IMR-90 (cell line): ENCODE measurements at regions not wholly inside any gene's neighbourhood (a gene's known extent, or its start where the extent isn't known, plus 50 kb on each side); places are given as distances from the start of the nearest gene placed in this dataset.

Experiments used
- ATAC-seq: fragments of 200-7000 bp; cut with Tn5 transposase; 2 replicates; pipeline ENCODE4 v1.9.1; 2020; ENCODE audit warnings: low read depth, mild to moderate bottlenecking, moderate library complexity
- BruUV-seq: library from RNA; stranded (reverse); fragments of 400-500 nt; replicated peaks from 2 replicates; lab custom pipeline; 2021; lab: Mats Ljungman, UMichigan
- CTCF ChIA-PET: fragments of 300-600 bp; formaldehyde crosslinking; extraction: SDS; loops from one replicate; lab custom pipeline; 2021; ENCODE audit warnings: antibody characterized with exemption; lab: Yijun Ruan, JAX
- POLR2A ChIA-PET: fragments of 300-600 bp; sonication (Branson Sonifier 250); formaldehyde crosslinking; loops from one replicate; lab custom pipeline; 2022; ENCODE audit warnings: antibody characterized with exemption; ENCODE audit not compliant: unreplicated experiment; lab: Charles Lee
- DNase-seq: peaks from one replicate; pipeline ENCODE4 v3.0.0; 2013
- H2AFZ ChIP-seq: replicated peaks from 2 replicates; pipeline ENCODE3; 2013; ENCODE audit warnings: low read length, mild to moderate bottlenecking; ENCODE audit not compliant: poor library complexity
- H2AK5ac ChIP-seq: 2 replicates; pipeline ENCODE4 v1.6.1; 2013; ENCODE audit warnings: low read depth, low read length, inconsistent platforms
- H2AK9ac ChIP-seq: replicated peaks from 2 replicates; pipeline ENCODE3; 2013; ENCODE audit warnings: mild to moderate bottlenecking, low read depth, low read length, moderate library complexity; ENCODE audit not compliant: poor library complexity
- H2BK120ac ChIP-seq: 2 replicates; pipeline ENCODE4 v1.6.1; 2013; ENCODE audit warnings: low read depth, low read length, inconsistent platforms
- H2BK15ac ChIP-seq: 3 replicates; pipeline ENCODE4 v1.6.1; 2013; ENCODE audit warnings: low read depth, low read length, inconsistent platforms
- H2BK20ac ChIP-seq: 2 replicates; pipeline ENCODE4 v1.6.1; 2013; ENCODE audit warnings: low read depth, mild to moderate bottlenecking, inconsistent platforms, low read length, moderate library complexity
- H2BK5ac ChIP-seq: 2 replicates; pipeline ENCODE4 v1.6.1; 2013; ENCODE audit warnings: mild to moderate bottlenecking, low read depth, low read length, inconsistent platforms; ENCODE audit not compliant: poor library complexity, severe bottlenecking
- H3K14ac ChIP-seq: replicated peaks from 2 replicates; pipeline ENCODE4 v1.6.1; 2013; ENCODE audit warnings: low read depth, low read length, inconsistent platforms
- H3K18ac ChIP-seq: 2 replicates; pipeline ENCODE4 v1.6.1; 2013; ENCODE audit warnings: low read depth, low read length, control low read depth
- H3K23ac ChIP-seq: 2 replicates; pipeline ENCODE4 v1.6.1; 2013; ENCODE audit warnings: low read depth, low read length, inconsistent platforms
- H3K27ac ChIP-seq: 2 replicates; pipeline ENCODE4 v1.5.1; 2013; ENCODE audit warnings: mild to moderate bottlenecking, control low read depth, low read length; ENCODE audit not compliant: insufficient read depth
- H3K27me3 ChIP-seq: 2 replicates; pipeline ENCODE4 v1.6.1; 2013; ENCODE audit warnings: low read length; ENCODE audit not compliant: control insufficient read depth, insufficient read depth
- H3K36me3 ChIP-seq: 2 replicates; pipeline ENCODE4 v1.6.1; 2013; ENCODE audit warnings: low read length, mixed read lengths; ENCODE audit not compliant: control insufficient read depth, insufficient read depth
- H3K4ac ChIP-seq: 2 replicates; pipeline ENCODE4 v1.6.1; 2013; ENCODE audit warnings: low read depth, low read length, inconsistent platforms
- H3K4me1 ChIP-seq: 2 replicates; pipeline ENCODE4 v1.6.1; 2013; ENCODE audit warnings: low read length, mixed read lengths; ENCODE audit not compliant: control insufficient read depth, insufficient read depth
- H3K4me2 ChIP-seq: 2 replicates; pipeline ENCODE4 v1.6.1; 2013; ENCODE audit warnings: low read depth, mild to moderate bottlenecking, control low read depth, low read length, moderate library complexity
- H3K4me3 ChIP-seq: 2 replicates; pipeline ENCODE4 v1.5.1; 2013; ENCODE audit warnings: low read depth, mild to moderate bottlenecking, control low read depth, low read length, moderate library complexity; ENCODE audit not compliant: insufficient read depth
- H3K56ac ChIP-seq: 2 replicates; pipeline ENCODE4 v1.6.1; 2013; ENCODE audit warnings: low read length, inconsistent platforms; ENCODE audit not compliant: insufficient read depth; ENCODE audit errors: extremely low read depth
- H3K79me1 ChIP-seq, 2 experiments: 2 replicates each; pipeline ENCODE4 v1.6.1; 2013; ENCODE audit warnings: low read length in 2 of 2, inconsistent platforms in 1 of 2, low read depth in 1 of 2
- H3K9ac ChIP-seq: 2 replicates; pipeline ENCODE4 v1.6.1; 2013; ENCODE audit warnings: low read depth, low read length, control low read depth
- H3K9me1 ChIP-seq: 2 replicates; pipeline ENCODE4 v1.6.1; 2013; ENCODE audit warnings: low read length, inconsistent platforms; ENCODE audit not compliant: insufficient read depth
- H3K9me3 ChIP-seq: 2 replicates; pipeline ENCODE4 v1.6.1; 2013; ENCODE audit warnings: low read length; ENCODE audit not compliant: control insufficient read depth, insufficient read depth
- H4K20me1 ChIP-seq: 2 replicates; pipeline ENCODE4 v1.6.1; 2013; ENCODE audit warnings: low read length, inconsistent platforms; ENCODE audit not compliant: insufficient read depth
- H4K5ac ChIP-seq: 2 replicates; pipeline ENCODE4 v1.6.1; 2013; ENCODE audit warnings: mild to moderate bottlenecking, low read depth, low read length, control low read depth
- H4K8ac ChIP-seq, 2 experiments: 2 replicates each; pipeline ENCODE4 v1.6.1; 2013; ENCODE audit warnings: low read depth in 2 of 2, low read length in 2 of 2, control low read depth in 1 of 2, inconsistent platforms in 1 of 2
- H4K91ac ChIP-seq: 2 replicates; pipeline ENCODE4 v1.6.1; 2013; ENCODE audit warnings: low read depth, low read length, inconsistent platforms; ENCODE audit not compliant: insufficient read depth
- CEBPB ChIP-seq: IDR thresholded peaks from 2 replicates; pipeline ENCODE4 v1.6.1; 2012; ENCODE audit warnings: low read depth, low read length, improper control_type of control experiment
- RFX5 ChIP-seq: IDR thresholded peaks from 2 replicates; pipeline ENCODE4 v1.8.0; 2012; ENCODE audit warnings: low read depth, mild to moderate bottlenecking, low read length, moderate library complexity
- WGBS, 2 experiments: methylation state at CpG; one replicate each; pipeline versions ENCODE4 v1.1.5 to v1.1.7; 2013; ENCODE audit warnings: missing lambda C conversion rate in 2 of 2; ENCODE audit not compliant: insufficient read length in 1 of 2; ENCODE audit errors: extremely low coverage in 2 of 2; 5-methylcytosine and 5-hydroxymethylcytosine counted together
- dilution Hi-C: fragments of 300-500 bp; cut with HindIII; formaldehyde crosslinking; loops from one replicate; pipeline ENCODE4 v1.14.3; 2018; ENCODE audit warnings: low sequenced_read_pairs; ENCODE audit not compliant: unreplicated experiment
- in situ Hi-C: fragments of 300-500 bp; cut with MboI; formaldehyde crosslinking; loops from 3 replicates; pipeline ENCODE4 v1.14.3; 2019; ENCODE audit warnings: low sequenced_read_pairs, inconsistent platforms, mixed read lengths
- intact Hi-C: fragments of 100-400 bp; cut with micrococcal nuclease; formaldehyde crosslinking; loops from 2 replicates; pipeline ENCODE4 v1.10.0; 2022

DNA sequence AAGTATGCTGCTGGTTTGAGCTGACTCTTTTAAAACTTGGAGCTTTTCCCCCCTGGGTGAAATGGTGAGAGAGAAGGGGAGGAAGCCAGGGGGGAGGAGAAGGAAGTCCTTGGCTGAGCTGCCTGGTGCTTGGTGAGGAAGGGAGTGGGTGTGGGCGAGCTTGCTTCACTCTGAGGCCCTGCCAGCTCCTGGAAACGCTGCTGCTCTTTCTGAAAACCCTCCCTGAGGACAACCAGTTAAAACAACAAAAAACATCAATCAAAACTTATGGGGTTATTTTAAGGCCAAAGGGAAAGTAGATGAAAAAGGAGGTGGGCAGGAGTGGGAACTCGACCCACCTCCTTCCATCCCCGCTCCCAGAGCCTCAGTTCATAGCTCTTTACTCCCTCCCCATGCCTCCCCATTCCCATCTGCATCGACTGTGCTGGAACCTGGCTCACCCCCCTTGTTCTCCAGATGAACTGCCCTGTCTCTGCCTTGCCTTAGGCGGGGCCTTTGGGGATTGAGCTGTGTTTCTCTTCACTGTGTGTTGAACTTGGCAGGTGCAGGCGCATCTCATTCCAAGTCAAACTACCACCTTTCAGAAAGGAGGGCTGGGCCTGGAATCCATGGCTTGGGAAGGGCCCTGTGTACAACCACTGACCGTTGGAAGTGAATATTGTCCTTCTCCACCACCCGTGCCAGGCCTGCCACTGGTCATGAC lies 166.1 kb downstream of the ZNF621 start:
- TF ChIP-seq CEBPB = no peak
- TF ChIP-seq RFX5 = no peak
- dilution Hi-C loops = no loop called here
- no TSS peak for BruUV-seq

More for the DNA sequence above, 166.1 kb downstream of the ZNF621 start:
- no peak overlapping the region for H3K4ac ChIP-seq
- DNase-seq (no peak), ATAC-seq (no peak)
- no peak overlapping the region for H3K23ac ChIP-seq
- H2AFZ ChIP-seq = no peak overlapping the region
- H2BK5ac ChIP-seq = no peak overlapping the region
- H3K79me1 ChIP-seq = no peaks in the 10 kb centered on the region
- intact Hi-C loops (no loop called here), in situ Hi-C loops (no loop called here)
- H3K4me1 ChIP-seq = no peaks in the 10 kb centered on the region
- no peak overlapping the region for H3K56ac ChIP-seq
- no peak overlapping the region for H3K27ac ChIP-seq
- no peaks in the 10 kb centered on the region for H3K9me1 ChIP-seq
- no peaks in the 10 kb centered on the region for H3K9me3 ChIP-seq
- no peaks in the 10 kb centered on the region for H3K36me3 ChIP-seq
- no peak overlapping the region for H2BK15ac ChIP-seq
- H4K20me1 ChIP-seq = no peaks in the 10 kb centered on the region
- no peak overlapping the region for H3K4me3 ChIP-seq
- H3K9ac ChIP-seq = no peak overlapping the region
- H3K27me3 ChIP-seq = no peaks in the 10 kb centered on the region
- no CpG with 5 or more reads among the region's 9 CpGs for WGBS, 2 experiments
- no peak overlapping the region for H2AK5ac ChIP-seq
- no peak overlapping the region for H4K8ac ChIP-seq
- POLR2A ChIA-PET = no interaction called here
- H3K18ac ChIP-seq = no peak overlapping the region
- no peak overlapping the region for H3K4me2 ChIP-seq
- no peak overlapping the region for H2BK20ac ChIP-seq
- no peak overlapping the region for H2BK120ac ChIP-seq
- H4K91ac ChIP-seq = no peak overlapping the region
- H3K14ac ChIP-seq = no peak overlapping the region
- H2AK9ac ChIP-seq = no peak overlapping the region
- CTCF ChIA-PET = no interaction called here
- no peak overlapping the region for H4K5ac ChIP-seq
